NCI-H526 treated with DMSO at 0.1 percent for 48 hours (cell line): ENCODE measurements at regions not wholly inside any gene's neighbourhood (a gene's known extent, or its start where the extent isn't known, plus 50 kb on each side); places are given as distances from the start of the nearest gene placed in this dataset.

Source experiments
- DNase-seq: peaks from one replicate; lab custom pipeline; 2025; lab: John Stamatoyannopoulos, UW

DNA sequence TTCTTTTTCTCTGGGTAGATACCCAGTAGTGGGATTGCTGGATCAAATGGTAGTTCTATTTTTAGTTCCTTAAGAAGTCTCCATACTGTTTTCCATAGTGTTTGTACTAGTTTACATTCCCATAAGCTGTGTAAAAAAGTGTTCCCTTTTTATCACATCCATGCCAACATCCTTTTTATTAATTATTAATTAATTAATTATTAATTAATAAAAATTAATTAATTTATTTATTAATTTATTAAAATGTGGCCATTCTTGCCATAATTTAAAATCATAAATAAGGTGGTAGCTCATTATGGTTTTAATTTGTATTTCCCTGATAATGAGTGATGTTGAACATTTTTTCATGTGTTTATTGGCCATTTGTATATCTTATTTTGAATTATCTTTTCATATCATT lies 173.9 kb upstream of the FOXN2 start:
- DNase-seq, result no peak

- no peak for DNase-seq
Measured at GRCh38 chr2:48144777-48145176, 169.7 kb upstream of the FOXN2 start.

GRCh38 chr2:48145845-48146452 lies 168.5 kb upstream of the FOXN2 start:
- no peak for DNase-seq

GRCh38 chr2:48146552-48146951 lies 167.9 kb upstream of the FOXN2 start:
- no peak for DNase-seq

- DNase-seq, result no peak
Measured at GRCh38 chr2:48147719-48148118, 166.8 kb upstream of the FOXN2 start.

- no peak for DNase-seq
Measured at GRCh38 chr2:48148841-48149430, 165.5 kb upstream of the FOXN2 start.

DNA sequence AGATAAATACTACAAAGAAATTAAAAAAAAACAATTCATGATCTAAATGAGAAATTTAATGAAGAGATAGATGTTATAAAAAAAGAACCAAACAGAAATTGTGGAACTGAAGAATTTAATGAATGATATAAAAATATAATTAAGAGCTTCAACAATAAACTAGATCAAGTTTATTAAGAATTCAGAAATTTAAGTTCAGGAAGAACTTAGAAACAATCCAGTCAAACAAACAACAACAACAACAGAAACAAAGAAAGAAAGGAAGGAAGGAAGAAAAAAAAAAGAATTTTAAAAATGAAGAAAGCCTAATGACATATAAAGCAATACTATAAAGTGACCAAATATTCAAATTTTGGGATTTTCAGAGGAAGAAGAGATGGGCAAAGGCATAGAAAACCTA lies 157.3 kb upstream of the FOXN2 start:
- no peak for DNase-seq

- DNase-seq, result no peak
Measured at GRCh38 chr2:48161628-48162027, 152.9 kb upstream of the FOXN2 start.

GRCh38 chr2:48162742-48163141 lies 151.7 kb upstream of the FOXN2 start:
- DNase-seq, result no peak

- no peak for DNase-seq
Measured at GRCh38 chr2:48165070-48165753, 149.3 kb upstream of the FOXN2 start.

GRCh38 chr2:48169141-48169592 lies 145.3 kb upstream of the FOXN2 start:
- no peak for DNase-seq

DNA sequence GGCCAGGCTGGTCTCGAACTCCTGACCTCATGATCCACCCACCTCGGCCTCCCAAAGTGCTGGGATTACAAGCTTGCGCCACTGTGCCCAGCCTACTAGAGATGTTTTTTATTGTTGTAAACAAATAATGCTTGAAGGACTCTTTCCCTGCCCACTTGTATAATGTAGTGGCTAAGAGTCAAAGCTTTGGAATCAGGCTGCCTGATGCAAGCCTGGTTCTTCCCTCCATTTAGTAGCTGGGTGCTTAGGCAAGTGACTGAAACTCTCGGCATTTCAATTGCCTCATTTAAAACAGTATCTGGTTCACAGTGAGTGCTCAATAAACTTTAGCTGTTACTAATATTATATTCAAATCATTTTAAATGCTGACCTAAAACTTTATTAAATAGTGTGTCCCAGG lies 144.2 kb upstream of the FOXN2 start:
- DNase-seq, result no peak

DNA sequence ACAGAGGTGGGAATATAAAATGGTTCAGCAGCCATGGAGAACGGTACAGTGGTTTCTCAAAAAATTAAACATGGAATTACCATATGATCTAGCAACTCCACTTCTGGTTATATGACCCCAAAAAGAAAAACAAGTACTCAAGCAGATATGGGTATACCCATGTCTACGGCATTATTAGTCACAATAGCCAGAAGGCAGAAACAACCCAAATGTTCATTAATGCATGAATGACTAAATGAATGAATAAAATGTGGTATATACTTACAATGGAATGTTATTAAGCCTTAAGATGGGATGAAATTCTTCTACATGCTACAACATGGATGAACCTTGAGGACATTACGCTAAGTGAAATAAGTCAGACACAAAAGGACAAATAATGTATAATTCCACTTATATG lies 141.3 kb upstream of the FOXN2 start:
- DNase-seq, result no peak

GRCh38 chr2:48174503-48174902 lies 140.0 kb upstream of the FOXN2 start:
- DNase-seq, result no peak

DNA sequence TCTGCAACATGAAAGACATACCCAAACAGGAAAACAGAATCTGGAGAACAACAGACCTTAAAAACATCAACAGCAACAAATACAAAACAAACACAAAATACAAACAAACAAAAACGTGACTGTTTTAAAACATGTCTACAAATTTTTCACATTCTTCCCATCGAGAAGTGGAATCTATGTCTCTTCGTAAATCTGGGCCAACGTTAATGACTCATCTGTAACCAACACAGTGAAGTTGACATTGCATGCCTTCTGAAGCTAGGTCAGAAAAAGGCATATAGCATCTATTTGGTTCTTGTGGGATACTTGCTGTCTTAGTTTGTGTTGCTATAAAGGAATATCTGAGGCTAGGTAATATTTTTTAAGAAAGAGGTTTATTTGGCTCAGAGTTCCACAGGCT lies 139.2 kb upstream of the FOXN2 start:
- no peak for DNase-seq

DNA sequence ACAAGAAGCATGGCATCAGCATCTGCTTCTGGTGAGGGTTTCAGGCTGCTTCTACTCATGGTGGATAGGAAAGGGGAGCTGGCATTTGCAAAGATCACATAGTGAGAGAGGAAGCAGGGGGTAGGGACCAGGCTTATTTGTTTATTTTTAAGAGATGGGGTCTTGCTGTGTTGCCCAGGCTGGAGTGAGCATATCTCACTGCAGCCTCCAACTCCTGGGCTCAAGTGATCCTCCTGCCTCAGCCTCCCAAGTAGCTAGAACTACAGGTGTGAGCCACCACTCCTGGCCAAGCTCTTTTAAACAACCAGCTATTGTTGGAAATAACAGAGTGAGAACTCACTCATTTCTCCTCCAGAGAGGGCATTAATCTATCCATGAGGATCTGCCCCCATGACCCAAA lies 138.8 kb upstream of the FOXN2 start:
- DNase-seq, result no peak

DNA sequence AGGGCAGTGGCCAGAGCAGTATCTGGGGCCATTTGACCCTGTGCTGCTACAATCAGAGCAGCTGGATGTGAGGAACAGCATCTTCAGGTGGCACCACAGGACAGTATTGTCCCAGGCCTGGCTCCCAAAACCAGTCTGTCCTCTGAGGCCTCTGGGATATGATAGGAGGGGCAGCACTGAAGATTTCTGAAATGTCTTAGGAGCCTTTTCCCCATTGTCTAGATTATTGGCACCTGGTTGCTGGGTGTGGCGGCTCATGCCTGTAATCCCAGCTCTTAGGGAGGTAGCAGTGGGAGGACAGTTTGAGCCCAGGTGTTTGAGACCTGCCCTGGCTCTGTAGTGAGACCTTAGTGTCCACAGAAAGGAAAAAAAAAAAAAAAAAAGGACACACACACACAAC lies 137.6 kb upstream of the FOXN2 start:
- DNase-seq, result no peak

DNA sequence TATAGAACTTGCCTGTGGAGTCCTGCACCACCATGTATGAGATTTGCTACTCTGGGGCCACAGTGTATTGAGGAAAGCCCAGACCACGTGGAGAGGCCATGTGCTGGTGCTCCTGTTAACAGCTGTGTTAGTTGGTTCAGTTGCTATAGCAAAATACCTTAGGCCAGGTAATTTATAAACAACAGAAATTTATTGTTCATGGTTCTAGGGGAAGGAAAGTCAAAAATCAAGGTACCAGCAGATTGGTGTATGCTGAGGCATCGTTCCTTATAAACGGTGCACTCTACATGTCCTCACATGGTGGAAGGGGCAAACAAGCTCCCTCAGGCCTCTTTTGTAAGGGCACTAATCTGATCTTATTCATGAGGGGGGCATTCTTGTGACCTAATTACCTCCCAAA lies 135.9 kb upstream of the FOXN2 start:
- no peak for DNase-seq

GRCh38 chr2:48180557-48180956 lies 133.9 kb upstream of the FOXN2 start:
- DNase-seq, result no peak

DNA sequence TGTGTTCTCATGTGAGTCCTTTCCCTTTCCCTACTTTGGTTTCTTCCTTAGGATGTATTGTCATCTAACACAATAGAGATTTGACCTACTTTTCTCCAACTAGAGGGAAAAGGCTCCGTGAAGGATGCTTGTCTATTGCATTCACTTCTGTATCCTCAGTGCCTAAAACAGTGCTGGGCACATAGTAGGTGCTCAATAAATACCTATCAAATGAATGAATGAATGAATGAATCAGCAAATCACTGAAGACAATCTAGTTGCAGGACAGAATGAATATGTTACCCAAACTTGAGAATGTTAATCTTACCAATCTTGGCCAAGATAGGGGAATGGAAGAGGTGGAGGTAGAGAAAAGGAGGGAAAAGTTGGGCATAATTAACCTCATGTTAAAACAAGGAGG lies 131.2 kb upstream of the FOXN2 start:
- no peak for DNase-seq

- DNase-seq, result no peak
Measured at GRCh38 chr2:48183991-48184390, 130.5 kb upstream of the FOXN2 start.

DNA sequence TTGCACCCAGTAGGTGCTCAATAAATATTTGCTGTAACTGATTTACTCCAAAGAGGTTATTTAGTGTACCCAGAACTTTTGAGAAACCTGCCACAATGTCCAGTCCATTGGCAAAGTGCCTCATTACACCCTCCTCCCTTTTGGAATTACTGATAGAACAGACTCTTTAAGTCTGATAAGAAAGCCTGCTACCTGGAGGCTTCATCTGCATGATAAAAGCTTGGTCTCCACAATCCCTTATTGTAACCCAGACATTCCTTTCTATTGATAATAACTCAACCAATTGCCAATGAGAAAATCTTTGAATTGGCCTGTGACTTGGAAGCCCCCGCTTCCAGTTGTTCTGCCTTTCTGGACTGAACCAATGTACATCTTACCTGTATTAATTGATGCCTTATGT lies 127.0 kb upstream of the FOXN2 start:
- no peak for DNase-seq

DNA sequence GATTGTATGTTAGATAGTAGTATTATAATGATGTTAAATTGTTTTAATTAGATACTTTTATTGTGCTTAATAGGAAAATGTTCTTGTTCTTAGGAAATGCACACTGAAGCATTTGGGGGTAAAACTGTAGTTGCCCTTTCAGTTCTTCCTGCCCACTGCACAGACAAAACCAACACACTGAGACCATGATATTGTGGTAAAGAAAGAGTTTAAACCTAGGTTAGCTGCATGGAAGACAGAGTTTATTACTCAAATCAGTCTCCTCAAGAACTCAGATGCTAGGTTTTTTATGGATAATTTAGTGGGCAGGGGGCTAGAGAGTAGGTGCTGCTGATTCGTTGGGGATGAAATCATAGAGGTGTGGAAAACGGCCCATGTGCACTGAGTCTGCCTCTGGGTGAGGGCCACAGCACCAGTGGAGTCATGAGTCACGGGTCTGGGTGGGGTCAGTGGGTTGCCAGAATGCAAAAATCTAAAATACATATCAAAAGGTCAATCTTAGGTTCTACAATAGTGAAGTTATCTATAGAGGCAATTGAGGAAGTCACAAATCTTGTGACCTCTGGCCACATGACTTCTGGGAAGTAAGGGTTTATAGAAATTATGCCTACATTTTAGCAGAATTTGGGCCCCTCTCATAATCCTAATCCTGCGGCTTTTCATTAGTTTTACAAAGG lies 124.8 kb upstream of the FOXN2 start:
- no peak for DNase-seq
